Keratinocyte (primary cell): ENCODE measurements at regions not wholly inside any gene's neighbourhood (a gene's known extent, or its start where the extent isn't known, plus 50 kb on each side); places are given as distances from the start of the nearest gene placed in this dataset.

Experiments used
- DNase-seq: peaks from one replicate; pipeline ENCODE4 v3.0.0-alpha.2; 2011; ENCODE audit warnings: low read depth, missing footprints, low spot score
- FAIRE-seq: peaks from 2 replicates; lab custom pipeline; 2011; peaks lifted over from hg19 to GRCh38; lab: Jason Lieb, UNC
- H2AFZ ChIP-seq: 2 replicates; pipeline ENCODE4 v1.6.0; 2012; ENCODE audit warnings: low read length, control low read depth, inconsistent platforms; ENCODE audit not compliant: control insufficient read depth
- H3K27ac ChIP-seq: 2 replicates; pipeline ENCODE4 v1.5.1; 2011; ENCODE audit warnings: low read length; ENCODE audit not compliant: control insufficient read depth, insufficient read depth
- H3K27me3 ChIP-seq: 3 replicates; pipeline ENCODE4 v1.6.0; 2011; ENCODE audit warnings: low read length; ENCODE audit not compliant: control insufficient read depth, insufficient read depth; ENCODE audit errors: extremely low read depth
- H3K36me3 ChIP-seq, 2 experiments: 2 replicates in 1 of 2; 3 replicates in 1 of 2; pipeline ENCODE4 v1.5.1; 2011; ENCODE audit warnings: low read length in 2 of 2, mild to moderate bottlenecking in 1 of 2; ENCODE audit not compliant: control insufficient read depth in 2 of 2, insufficient read depth in 2 of 2; ENCODE audit errors: extremely low read depth in 1 of 2
- H3K4me1 ChIP-seq: 3 replicates; pipeline ENCODE4 v1.5.1; 2011; ENCODE audit warnings: low read length; ENCODE audit not compliant: control insufficient read depth, insufficient read depth; ENCODE audit errors: extremely low read depth
- H3K4me2 ChIP-seq: 3 replicates; pipeline ENCODE4 v1.6.0; 2011; ENCODE audit warnings: low read depth, low read length; ENCODE audit not compliant: control insufficient read depth, insufficient read depth; ENCODE audit errors: extremely low read depth
- H3K4me3 ChIP-seq, 3 experiments: fragments of 200-600 bp in 1 of 3; sonication (generic) in 1 of 3; 2 replicates in 2 of 3; 3 replicates in 1 of 3; pipeline ENCODE4 v1.5.1; 2011 to 2016; ENCODE audit warnings: low read length in 3 of 3, mild to moderate bottlenecking in 3 of 3, control low read depth in 2 of 3, inconsistent platforms in 1 of 3, low read depth in 1 of 3, mixed read lengths in 1 of 3, mixed run types in 1 of 3, moderate library complexity in 1 of 3; ENCODE audit not compliant: control insufficient read depth in 2 of 3, insufficient read depth in 2 of 3; ENCODE audit errors: extremely low read depth in 1 of 3
- H3K79me2 ChIP-seq: 2 replicates; pipeline ENCODE4 v1.6.0; 2012; ENCODE audit warnings: low read length; ENCODE audit not compliant: control insufficient read depth, insufficient read depth
- H3K9ac ChIP-seq: 3 replicates; pipeline ENCODE4 v1.6.0; 2011; ENCODE audit warnings: low read length; ENCODE audit not compliant: control insufficient read depth, insufficient read depth; ENCODE audit errors: extremely low read depth
- H3K9me1 ChIP-seq: 3 replicates; pipeline ENCODE4 v1.6.0; 2011; ENCODE audit warnings: low read length; ENCODE audit not compliant: control insufficient read depth, insufficient read depth; ENCODE audit errors: extremely low read depth
- H3K9me3 ChIP-seq: 2 replicates; pipeline ENCODE4 v1.5.1; 2012; ENCODE audit warnings: low read depth, low read length; ENCODE audit not compliant: control insufficient read depth
- H4K20me1 ChIP-seq: 3 replicates; pipeline ENCODE4 v1.6.0; 2011; ENCODE audit warnings: low read length; ENCODE audit not compliant: control insufficient read depth, insufficient read depth; ENCODE audit errors: extremely low read depth
- CTCF ChIP-seq, 3 experiments: IDR thresholded peaks in 1 of 3; conservative IDR thresholded peaks in 1 of 3; optimal IDR thresholded peaks in 1 of 3; 2 replicates in 2 of 3; 3 replicates in 1 of 3; pipeline versions ENCODE3 to v1.5.1; 2011; ENCODE audit warnings: low read length in 3 of 3, mild to moderate bottlenecking in 3 of 3, moderate library complexity in 2 of 3, control low read depth in 1 of 3, inconsistent platforms in 1 of 3; ENCODE audit not compliant: insufficient read depth in 2 of 3; ENCODE audit errors: extremely low read depth in 1 of 3
- EZH2 ChIP-seq: IDR thresholded peaks from one replicate; pipeline ENCODE4 v1.6.1; 2012; ENCODE audit warnings: inconsistent platforms, mild to moderate bottlenecking, low read length, moderate library complexity
- dilution Hi-C: fragments of 300-500 bp; cut with MboI; formaldehyde crosslinking; loops from one replicate; pipeline ENCODE4 v1.7.0; 2020; ENCODE audit warnings: low sequenced_read_pairs; ENCODE audit not compliant: extremely low pct_ligation_motif_present

- FAIRE-seq, result peak; percentile 86
- Histone ChIP-seq H3K9ac (no peak overlapping the region), H2AFZ (peak overlapping the region; percentile 63), H3K4me1 (peaks cover 6% of the 10 kb centered on the region), H3K9me3 (no peaks in the 10 kb centered on the region), H3K27me3 (no peaks in the 10 kb centered on the region), H3K27ac (no peak overlapping the region), H3K4me2 (no peak overlapping the region), H4K20me1 (no peaks in the 10 kb centered on the region), H3K79me2 (no peaks in the 10 kb centered on the region), H3K36me3 (no peaks in the 10 kb centered on the region), H3K9me1 (no peaks in the 10 kb centered on the region), H3K4me3 (no peak overlapping the region)
- no peak for DNase-seq
- TF ChIP-seq CTCF (optimal IDR thresholded peaks at IDR 0.05 in 1 of 3, IDR thresholded peaks at IDR 0.05 in 1 of 3, conservative IDR thresholded peaks at IDR 0.05 in 1 of 3; ENCODE audit: extremely low read depth in 1 of 3, insufficient read depth in 2 of 3, low read length in 3 of 3) (peak in 1 of 3 experiments; percentile 37), EZH2 (no peak)
- dilution Hi-C loops, result no loop called here
Observed at GRCh38 chr1:208528578-208529240, 284.5 kb upstream of the PLXNA2 start.

GRCh38 chr1:208531003-208531750 is 287.0 kb upstream of the PLXNA2 start:
- Histone ChIP-seq H3K36me3 (no peaks in the 10 kb centered on the region), H2AFZ (no peak overlapping the region), H3K79me2 (no peaks in the 10 kb centered on the region), H3K9me3 (no peaks in the 10 kb centered on the region), H3K27me3 (no peaks in the 10 kb centered on the region), H3K27ac (no peak overlapping the region), H3K9me1 (no peaks in the 10 kb centered on the region), H3K4me1 (peaks cover 9% of the 10 kb centered on the region), H3K9ac (no peak overlapping the region), H3K4me2 (no peak overlapping the region), H3K4me3 (no peak overlapping the region), H4K20me1 (no peaks in the 10 kb centered on the region)
- TF ChIP-seq EZH2 (no peak), CTCF (optimal IDR thresholded peaks at IDR 0.05 in 1 of 3, IDR thresholded peaks at IDR 0.05 in 1 of 3, conservative IDR thresholded peaks at IDR 0.05 in 1 of 3; ENCODE audit: extremely low read depth in 1 of 3, insufficient read depth in 2 of 3, low read length in 3 of 3) (no peak)
- FAIRE-seq (no peak), DNase-seq (no peak)
- dilution Hi-C loops, result no loop called here
